Stimulated activated CD8-positive, alpha-beta memory T cell treated with anti-CD3 and anti-CD28 coated beads, Interleukin-15, amount 100 ng/mL, for 4 hours (primary cell): ENCODE measurements at regions not wholly inside any gene's neighbourhood (a gene's known extent, or its start where the extent isn't known, plus 50 kb on each side); places are given as distances from the start of the nearest gene placed in this dataset.
"Not testable (repeated sequence)": the region's sequence is repeated elsewhere in the genome, so short reads cannot be mapped to it uniquely, and the experiment has no call there.

Experiments
- DNase-seq, 2 donors: peaks; one replicate each; pipeline ENCODE4 v3.0.0-alpha.2; 2020; ENCODE audit warnings: low read depth in 2 of 2

- DNase-seq: no peak
Measured at GRCh38 chr1:228940926-228941325, 205.6 kb downstream of the RHOU start.

- no peak for DNase-seq
Measured at GRCh38 chr1:228941666-228942065, 206.4 kb downstream of the RHOU start.

GRCh38 chr1:228943436-228943835 lies 208.2 kb downstream of the RHOU start:
- DNase-seq: no peak

GRCh38 chr1:228944296-228944695 lies 209.0 kb downstream of the RHOU start:
- DNase-seq: no peak

- no peak for DNase-seq
Measured at GRCh38 chr1:228944935-228945371, 209.7 kb downstream of the RHOU start.

GRCh38 chr1:228945885-228946284 lies 210.6 kb downstream of the RHOU start:
- DNase-seq: no peak

GRCh38 chr1:228949617-228950016 lies 214.3 kb downstream of the RHOU start:
- DNase-seq: not testable (repeated sequence)

GRCh38 chr1:228953207-228953606 lies 217.9 kb downstream of the RHOU start:
- DNase-seq: no peak

GRCh38 chr1:228953808-228954207 lies 218.5 kb downstream of the RHOU start:
- DNase-seq: not testable (repeated sequence)

- no peak for DNase-seq
Measured at GRCh38 chr1:228955691-228956090, 220.4 kb downstream of the RHOU start.

GRCh38 chr1:228956864-228957263 lies 221.6 kb downstream of the RHOU start:
- DNase-seq: no peak

- DNase-seq: no peak
Measured at GRCh38 chr1:228957535-228957934, 222.3 kb downstream of the RHOU start.

- no peak for DNase-seq
Measured at GRCh38 chr1:228958121-228958520, 222.8 kb downstream of the RHOU start.

GRCh38 chr1:228958741-228959140 lies 223.5 kb downstream of the RHOU start:
- DNase-seq: no peak

- DNase-seq: no peak
Measured at GRCh38 chr1:228960705-228961104, 225.4 kb downstream of the RHOU start.

GRCh38 chr1:228961511-228961910 lies 226.2 kb downstream of the RHOU start:
- DNase-seq: no peak

- DNase-seq: no peak
Measured at GRCh38 chr1:228963795-228964177, 228.5 kb downstream of the RHOU start.

GRCh38 chr1:228964178-228965089 lies 229.2 kb downstream of the RHOU start:
- DNase-seq: no peak

GRCh38 chr1:228968891-228969606 lies 233.8 kb downstream of the RHOU start:
- no peak for DNase-seq

GRCh38 chr1:228969953-228970800 lies 234.9 kb downstream of the RHOU start:
- no peak for DNase-seq

- no peak for DNase-seq
Measured at GRCh38 chr1:228972576-228972975, 237.3 kb downstream of the RHOU start.

- DNase-seq: no peak
Measured at GRCh38 chr1:228974273-228974672, 239.0 kb downstream of the RHOU start.
